K562 (cell line): ENCODE measurements at regions not wholly inside any gene's neighbourhood (a gene's known extent, or its start where the extent isn't known, plus 50 kb on each side); places are given as distances from the start of the nearest gene placed in this dataset.

Experiments
- ATAC-seq: fragments of 200-7000 bp; cut with Tn5 transposase; 3 replicates; pipeline ENCODE4 v1.9.1; 2020; ENCODE audit warnings: moderate library complexity
- BruUV-seq: library from RNA; stranded (reverse); fragments of 400-500 nt; replicated peaks from 2 replicates; lab custom pipeline; 2021; lab: Mats Ljungman, UMichigan
- CTCF ChIA-PET: fragments of 300-600 bp; formaldehyde crosslinking; extraction: SDS; loops from one replicate; lab custom pipeline; 2021; ENCODE audit warnings: low intra/inter-chr PET ratio; lab: Yijun Ruan, JAX
- POLR2A ChIA-PET: fragments of 300-600, 350-650 bp; sonication (Branson Sonifier 250); formaldehyde crosslinking; extraction: SDS; loops from one replicate; lab custom pipeline; 2021; ENCODE audit warnings: antibody characterized with exemption, inconsistent platforms; lab: Yijun Ruan, JAX
- DNase-seq, 4 experiments: peaks; one replicate each; pipeline versions ENCODE4 v3.0.0 to v3.0.0-alpha.2; 2011 to 2018; ENCODE audit warnings: low spot score in 3 of 4, mixed read lengths in 3 of 4; ENCODE audit errors: extremely low read depth in 1 of 4
- FAIRE-seq: peaks from 2 replicates; lab custom pipeline; 2011; peaks lifted over from hg19 to GRCh38; lab: Jason Lieb, UNC
- H2AFZ ChIP-seq: 2 replicates; pipeline ENCODE4 v1.6.0; 2011; ENCODE audit warnings: low read depth, low read length, control low read depth, inconsistent platforms
- H3K27ac ChIP-seq: fragments of 200-600 bp; 3 replicates; pipeline ENCODE4 v1.8.0; 2011; ENCODE audit warnings: low read depth, mild to moderate bottlenecking, control low read depth, inconsistent platforms, low read length, moderate library complexity, mixed read lengths; ENCODE audit errors: extremely low read depth
- H3K27me3 ChIP-seq, 2 experiments: fragments of 300-600 bp in 1 of 2; 2 replicates in 1 of 2; 3 replicates in 1 of 2; pipeline versions ENCODE4 v1.6.0 to v1.8.0; 2011; ENCODE audit warnings: inconsistent platforms in 2 of 2, low read length in 2 of 2, mild to moderate bottlenecking in 1 of 2, mixed read lengths in 1 of 2, moderate library complexity in 1 of 2; ENCODE audit not compliant: control insufficient read depth in 2 of 2, insufficient read depth in 2 of 2
- H3K36me3 ChIP-seq: fragments of 300-600 bp; 3 replicates; pipeline ENCODE4 v1.8.0; 2011; ENCODE audit warnings: mild to moderate bottlenecking, low read length, inconsistent platforms; ENCODE audit not compliant: control insufficient read depth, insufficient read depth
- H3K4me1 ChIP-seq, 2 experiments: fragments of 200-600 bp in 1 of 2; replicated peaks in 1 of 2; 2 replicates in 1 of 2; 3 replicates in 1 of 2; pipeline versions ENCODE4 v1.5.1 to v1.8.0; 2011; ENCODE audit warnings: inconsistent platforms in 2 of 2, low read length in 2 of 2, mild to moderate bottlenecking in 1 of 2, mixed read lengths in 1 of 2, moderate library complexity in 1 of 2; ENCODE audit not compliant: control insufficient read depth in 2 of 2, insufficient read depth in 2 of 2
- H3K4me2 ChIP-seq: 2 replicates; pipeline ENCODE4 v1.6.1; 2011; ENCODE audit warnings: low read length, control low read depth, inconsistent platforms, mixed read lengths; ENCODE audit not compliant: insufficient read depth
- H3K4me3 ChIP-seq: fragments of 200-600 bp; sonication (generic), shearing (Covaris generic); 2 replicates; pipeline ENCODE4 v1.5.1; 2016; ENCODE audit warnings: control low read depth, inconsistent platforms
- H3K79me2 ChIP-seq: fragments of 200-600 bp; 3 replicates; pipeline ENCODE4 v1.8.0; 2011; ENCODE audit warnings: low read length, inconsistent platforms; ENCODE audit not compliant: control insufficient read depth, insufficient read depth
- H3K9ac ChIP-seq, 2 experiments: 2 replicates each; pipeline versions ENCODE4 v1.6.0 to v1.6.1; 2011; ENCODE audit warnings: low read depth in 2 of 2, low read length in 2 of 2, control low read depth in 1 of 2, inconsistent platforms in 1 of 2, mild to moderate bottlenecking in 1 of 2, mixed read lengths in 1 of 2; ENCODE audit not compliant: insufficient read depth in 1 of 2
- H3K9me1 ChIP-seq: one replicate; pipeline ENCODE4 v1.6.0; 2011; ENCODE audit warnings: inconsistent platforms, mild to moderate bottlenecking, low read length, moderate library complexity; ENCODE audit not compliant: control insufficient read depth, insufficient read depth
- H3K9me3 ChIP-seq: replicated peaks from 2 replicates; pipeline ENCODE4 v1.5.1; 2011; ENCODE audit warnings: low read depth, low read length, inconsistent platforms; ENCODE audit not compliant: control insufficient read depth, insufficient read depth
- H4K20me1 ChIP-seq: replicated peaks from 2 replicates; pipeline ENCODE4 v1.6.1; 2011; ENCODE audit warnings: low read length, inconsistent platforms, mixed read lengths; ENCODE audit not compliant: control insufficient read depth, insufficient read depth
- ARHGAP35 ChIP-seq: fragments of 450-650 bp; IDR thresholded peaks from 2 replicates; pipeline ENCODE4 v1.6.1; 2018; ENCODE audit not compliant: partially characterized antibody
- ARID2 ChIP-seq: fragments of 450-650 bp; IDR thresholded peaks from 2 replicates; pipeline ENCODE4 v1.6.1; 2017; ENCODE audit warnings: antibody characterized with exemption, mild to moderate bottlenecking
- ARNT ChIP-seq, 2 experiments: fragments of 450-650 bp; IDR thresholded peaks; 2 replicates each; pipeline ENCODE4 v1.6.1; 2016; ENCODE audit warnings: mild to moderate bottlenecking in 1 of 2
- ATF7 ChIP-seq: fragments of 450-650 bp; IDR thresholded peaks from 2 replicates; pipeline ENCODE4 v1.7.1; 2014; ENCODE audit warnings: mild to moderate bottlenecking, moderate library complexity
- BMI1 ChIP-seq: fragments of 150-350 bp; IDR thresholded peaks from 2 replicates; pipeline ENCODE4 v1.6.1; 2014; ENCODE audit warnings: low read length
- CBFA2T2 ChIP-seq: fragments of 450-650 bp; conservative IDR thresholded peaks from 2 replicates; pipeline ENCODE4 v1.6.1; 2017; ENCODE audit warnings: mild to moderate bottlenecking
- FOXM1 ChIP-seq, 2 experiments: fragments of 450-650 bp in 1 of 2; sonication (generic) in 1 of 2; formaldehyde crosslinking in 1 of 2; IDR thresholded peaks; 2 replicates each; pipeline versions ENCODE4 v1.6.1 to v1.9.0; 2017 to 2022; ENCODE audit warnings: low read depth in 2 of 2, mild to moderate bottlenecking in 2 of 2, missing genetic modification reagents in 1 of 2, moderate library complexity in 1 of 2
- HMG20B ChIP-seq: fragments of 250-450 bp; sonication (Bioruptor Pico); IDR thresholded peaks from 2 replicates; pipeline ENCODE4 v1.5.0; 2021; ENCODE audit warnings: mild to moderate bottlenecking
- KHSRP ChIP-seq: fragments of 450-650 bp; IDR thresholded peaks from 2 replicates; pipeline ENCODE4 v1.6.1; 2017
- KLF10 ChIP-seq: fragments of 250-450 bp; sonication (Bioruptor Pico); IDR thresholded peaks from 2 replicates; pipeline ENCODE4 v1.6.1; 2021; ENCODE audit warnings: matching md5 sums
- MEIS2 ChIP-seq: fragments of 450-650 bp; IDR thresholded peaks from 2 replicates; pipeline ENCODE4 v1.6.1; 2014; ENCODE audit warnings: mild to moderate bottlenecking; ENCODE audit not compliant: partially characterized antibody
- PCBP1 ChIP-seq: fragments of 200-400 bp; formaldehyde crosslinking; IDR thresholded peaks from 2 replicates; pipeline ENCODE4 v1.6.1; 2018; ENCODE audit warnings: mild to moderate bottlenecking, low read depth, low read length; ENCODE audit not compliant: poor library complexity, severe bottlenecking
- PML ChIP-seq: IDR thresholded peaks from 2 replicates; pipeline ENCODE4 v1.6.1; 2012; ENCODE audit warnings: low read length, inconsistent platforms
- RBM15 ChIP-seq: fragments of 200-400 bp; formaldehyde crosslinking; IDR thresholded peaks from 2 replicates; pipeline ENCODE4 v1.6.1; 2018; ENCODE audit warnings: mild to moderate bottlenecking, low read length, moderate library complexity; ENCODE audit not compliant: insufficient read depth
- SRSF1 ChIP-seq: fragments of 200-400 bp; formaldehyde crosslinking; IDR thresholded peaks from 2 replicates; pipeline ENCODE4 v1.6.1; 2017; ENCODE audit warnings: mild to moderate bottlenecking, low read depth, low read length, moderate library complexity
- ZBTB12 ChIP-seq: fragments of 250-450 bp; sonication (Bioruptor Pico); IDR thresholded peaks from 2 replicates; pipeline ENCODE4 v1.4.0; 2020
- in situ Hi-C: fragments of 300-500 bp; cut with MboI; formaldehyde crosslinking; loops from 4 replicates; pipeline ENCODE4 v1.15.0; 2018; ENCODE audit warnings: inconsistent platforms, mixed read lengths
- intact Hi-C: fragments of 100-400 bp; cut with micrococcal nuclease; formaldehyde crosslinking; loops from 2 replicates; pipeline ENCODE4 v1.14.2; 2022
- TF ChIP-seq, protein P1 (sequence below): fragments of 450-650 bp; formaldehyde crosslinking; IDR thresholded peaks from 2 replicates; pipeline ENCODE4 v1.4.0; 2020; ENCODE audit warnings: mild to moderate bottlenecking
- TF ChIP-seq, protein P2 (sequence below): fragments of 450-650 bp; IDR thresholded peaks from 2 replicates; pipeline ENCODE4 v1.6.1; 2018; ENCODE audit warnings: mild to moderate bottlenecking, low read depth; ENCODE audit not compliant: partially characterized antibody
- TF ChIP-seq, protein P3 (sequence below): fragments of 250-450 bp; sonication (Bioruptor Pico); IDR thresholded peaks from 2 replicates; pipeline ENCODE4 v1.4.0; 2020; ENCODE audit warnings: mild to moderate bottlenecking, moderate library complexity

DNA sequence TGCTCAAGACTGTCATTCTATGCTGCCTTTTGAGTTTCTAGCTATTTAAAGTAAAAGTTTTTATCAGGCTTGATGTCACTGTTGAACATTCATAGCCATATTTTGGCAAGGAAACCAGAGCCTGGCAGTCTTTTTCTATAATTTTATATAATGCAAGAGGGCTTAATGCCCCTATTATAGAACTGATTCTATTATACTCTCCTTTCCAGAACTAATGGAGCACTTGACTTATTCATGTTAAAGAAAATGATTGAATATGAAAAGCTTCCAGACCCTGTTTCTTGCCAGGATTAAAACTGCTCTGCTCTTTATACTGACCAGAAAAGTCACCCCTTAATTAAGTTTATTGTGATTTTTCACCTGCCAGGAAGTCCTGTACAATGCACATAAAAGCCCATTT is 337.6 kb upstream of the CHRM2 start:
- in situ Hi-C loops, result no loop called here
- TF ChIP-seq RBM15, result no peak
- TF ChIP-seq, protein P1, sequence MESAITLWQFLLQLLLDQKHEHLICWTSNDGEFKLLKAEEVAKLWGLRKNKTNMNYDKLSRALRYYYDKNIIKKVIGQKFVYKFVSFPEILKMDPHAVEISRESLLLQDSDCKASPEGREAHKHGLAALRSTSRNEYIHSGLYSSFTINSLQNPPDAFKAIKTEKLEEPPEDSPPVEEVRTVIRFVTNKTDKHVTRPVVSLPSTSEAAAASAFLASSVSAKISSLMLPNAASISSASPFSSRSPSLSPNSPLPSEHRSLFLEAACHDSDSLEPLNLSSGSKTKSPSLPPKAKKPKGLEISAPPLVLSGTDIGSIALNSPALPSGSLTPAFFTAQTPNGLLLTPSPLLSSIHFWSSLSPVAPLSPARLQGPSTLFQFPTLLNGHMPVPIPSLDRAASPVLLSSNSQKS (CRISPR knock-in tag), result no peak
- TF ChIP-seq FOXM1 (IDR thresholded peaks at IDR 0.05; ENCODE audit: low read depth), result no peak
- no peak for TF ChIP-seq FOXM1 (CRISPR knock-in tag; IDR thresholded peaks at IDR 0.05; ENCODE audit: low read depth)
- no peak for TF ChIP-seq MEIS2
- no peak for TF ChIP-seq PML
- TF ChIP-seq KHSRP, result no peak
- TF ChIP-seq, protein P2, sequence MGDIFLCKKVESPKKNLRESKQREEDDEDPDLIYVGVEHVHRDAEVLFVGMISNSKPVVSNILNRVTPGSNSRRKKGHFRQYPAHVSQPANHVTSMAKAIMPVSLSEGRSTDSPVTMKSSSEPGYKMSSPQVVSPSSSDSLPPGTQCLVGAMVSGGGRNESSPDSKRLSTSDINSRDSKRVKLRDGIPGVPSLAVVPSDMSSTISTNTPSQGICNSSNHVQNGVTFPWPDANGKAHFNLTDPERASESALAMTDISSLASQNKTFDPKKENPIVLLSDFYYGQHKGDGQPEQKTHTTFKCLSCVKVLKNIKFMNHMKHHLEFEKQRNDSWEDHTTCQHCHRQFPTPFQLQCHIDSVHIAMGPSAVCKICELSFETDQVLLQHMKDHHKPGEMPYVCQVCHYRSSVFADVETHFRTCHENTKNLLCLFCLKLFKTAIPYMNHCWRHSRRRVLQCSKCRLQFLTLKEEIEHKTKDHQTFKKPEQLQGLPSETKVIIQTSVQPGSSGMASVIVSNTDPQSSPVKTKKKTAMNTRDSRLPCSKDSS, result no peak
- no peak for TF ChIP-seq ZBTB12 (CRISPR knock-in tag)
- TF ChIP-seq KLF10 (CRISPR knock-in tag), result no peak
- TF ChIP-seq, protein P3, sequence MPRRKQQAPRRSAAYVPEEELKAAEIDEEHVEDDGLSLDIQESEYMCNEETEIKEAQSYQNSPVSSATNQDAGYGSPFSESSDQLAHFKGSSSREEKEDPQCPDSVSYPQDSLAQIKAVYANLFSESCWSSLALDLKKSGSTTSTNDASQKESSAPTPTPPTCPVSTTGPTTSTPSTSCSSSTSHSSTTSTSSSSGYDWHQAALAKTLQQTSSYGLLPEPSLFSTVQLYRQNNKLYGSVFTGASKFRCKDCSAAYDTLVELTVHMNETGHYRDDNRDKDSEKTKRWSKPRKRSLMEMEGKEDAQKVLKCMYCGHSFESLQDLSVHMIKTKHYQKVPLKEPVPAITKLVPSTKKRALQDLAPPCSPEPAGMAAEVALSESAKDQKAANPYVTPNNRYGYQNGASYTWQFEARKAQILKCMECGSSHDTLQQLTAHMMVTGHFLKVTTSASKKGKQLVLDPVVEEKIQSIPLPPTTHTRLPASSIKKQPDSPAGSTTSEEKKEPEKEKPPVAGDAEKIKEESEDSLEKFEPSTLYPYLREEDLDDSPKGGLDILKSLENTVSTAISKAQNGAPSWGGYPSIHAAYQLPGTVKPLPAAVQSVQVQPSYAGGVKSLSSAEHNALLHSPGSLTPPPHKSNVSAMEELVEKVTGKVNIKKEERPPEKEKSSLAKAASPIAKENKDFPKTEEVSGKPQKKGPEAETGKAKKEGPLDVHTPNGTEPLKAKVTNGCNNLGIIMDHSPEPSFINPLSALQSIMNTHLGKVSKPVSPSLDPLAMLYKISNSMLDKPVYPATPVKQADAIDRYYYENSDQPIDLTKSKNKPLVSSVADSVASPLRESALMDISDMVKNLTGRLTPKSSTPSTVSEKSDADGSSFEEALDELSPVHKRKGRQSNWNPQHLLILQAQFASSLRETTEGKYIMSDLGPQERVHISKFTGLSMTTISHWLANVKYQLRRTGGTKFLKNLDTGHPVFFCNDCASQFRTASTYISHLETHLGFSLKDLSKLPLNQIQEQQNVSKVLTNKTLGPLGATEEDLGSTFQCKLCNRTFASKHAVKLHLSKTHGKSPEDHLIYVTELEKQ (CRISPR knock-in tag), result no peak
- no peak for TF ChIP-seq ARNT (IDR thresholded peaks at IDR 0.05)
- no peak for TF ChIP-seq CBFA2T2
- TF ChIP-seq PCBP1, result no peak
- no peak for TF ChIP-seq SRSF1
- TF ChIP-seq BMI1, result no peak
- TF ChIP-seq ARHGAP35, result no peak
- no peak for TF ChIP-seq HMG20B (CRISPR knock-in tag)
- TF ChIP-seq ARID2, result no peak
- TF ChIP-seq ATF7, result no peak

More for the DNA sequence above, 337.6 kb upstream of the CHRM2 start:
- Histone ChIP-seq H3K27me3 (no peaks in the 10 kb centered on the region), H4K20me1 (no peaks in the 10 kb centered on the region), H3K9me3 (no peaks in the 10 kb centered on the region), H3K27ac (no peak overlapping the region), H3K36me3 (no peaks in the 10 kb centered on the region), H3K9ac (no peak overlapping the region), H2AFZ (no peak overlapping the region), H3K4me2 (no peak overlapping the region), H3K79me2 (no peaks in the 10 kb centered on the region), H3K4me3 (no peak overlapping the region), H3K9me1 (no peaks in the 10 kb centered on the region), H3K4me1 (no peaks in the 10 kb centered on the region)
- no peak for FAIRE-seq
- ChIA-PET CTCF (no interaction called here), POLR2A (no interaction called here)
- no peak for ATAC-seq
- intact Hi-C loops, result no loop called here
- no TSS peak for BruUV-seq
- DNase-seq, result no peak
